CD4-positive, alpha-beta T cell (primary cell): ENCODE measurements at regions not wholly inside any gene's neighbourhood (a gene's known extent, or its start where the extent isn't known, plus 50 kb on each side); places are given as distances from the start of the nearest gene placed in this dataset.

ENCODE experiments used
- ATAC-seq: fragments of 200-7000 bp; cut with Tn5 transposase; one replicate; pipeline ENCODE4 v1.10.0; 2022; ENCODE audit warnings: mild to moderate bottlenecking; ENCODE audit not compliant: poor library complexity
- CTCF ChIA-PET: fragments of 350-600 bp; sonication (Branson Sonifier 250); formaldehyde crosslinking; loops from one replicate; lab custom pipeline; 2021; ENCODE audit warnings: antibody characterized with exemption, inconsistent platforms; lab: Charles Lee
- POLR2A ChIA-PET: fragments of 350-600 bp; sonication (Branson Sonifier 250); formaldehyde crosslinking; loops from one replicate; lab custom pipeline; 2021; ENCODE audit warnings: antibody characterized with exemption, inconsistent platforms; lab: Charles Lee
- DNase-seq, 14 experiments: peaks; one replicate each; pipeline ENCODE4 v3.0.0-alpha.2; 2013 to 2020; ENCODE audit warnings: mixed read lengths in 2 of 14
- H3K27ac ChIP-seq, 2 donors: one replicate each; pipeline versions ENCODE4 v1.5.1 to v1.7.0; 2013; ENCODE audit warnings: low read length in 2 of 2, low read depth in 1 of 2, mild to moderate bottlenecking in 1 of 2
- H3K27me3 ChIP-seq, 2 experiments: 1 replicate in 1 of 2; 2 replicates in 1 of 2; pipeline versions ENCODE4 v1.6.1 to v1.7.0; 2013; ENCODE audit warnings: low read length in 2 of 2, control low read depth in 1 of 2, mild to moderate bottlenecking in 1 of 2, moderate library complexity in 1 of 2; ENCODE audit not compliant: insufficient read depth in 2 of 2, control insufficient read depth in 1 of 2
- H3K36me3 ChIP-seq: one replicate; pipeline ENCODE4 v1.6.1; 2013; ENCODE audit warnings: low read length, control low read depth; ENCODE audit not compliant: insufficient read depth
- H3K4me1 ChIP-seq: one replicate; pipeline ENCODE4 v1.6.1; 2013; ENCODE audit warnings: low read length, control low read depth; ENCODE audit not compliant: insufficient read depth
- H3K4me3 ChIP-seq: one replicate; pipeline ENCODE4 v1.5.1; 2013; ENCODE audit warnings: mild to moderate bottlenecking, low read length, moderate library complexity
- H3K9me3 ChIP-seq, 2 experiments: 1 replicate in 1 of 2; 2 replicates in 1 of 2; pipeline versions ENCODE4 v1.6.1 to v1.7.0; 2013; ENCODE audit warnings: low read length in 2 of 2, mild to moderate bottlenecking in 2 of 2, control low read depth in 1 of 2, moderate library complexity in 1 of 2; ENCODE audit not compliant: control insufficient read depth in 1 of 2, insufficient read depth in 1 of 2
- H3K27ac Mint-ChIP-seq: one replicate; pipeline ENCODE4 v1.8.0; 2020; ENCODE audit warnings: mixed read lengths
- H3K27me3 Mint-ChIP-seq: one replicate; pipeline ENCODE4 v1.8.0; 2021; ENCODE audit warnings: mixed read lengths
- H3K36me3 Mint-ChIP-seq: one replicate; pipeline ENCODE4 v1.8.0; 2021; ENCODE audit warnings: low read depth, mixed read lengths
- H3K4me1 Mint-ChIP-seq: one replicate; pipeline ENCODE4 v1.8.0; 2021; ENCODE audit warnings: low read depth, mixed read lengths
- H3K4me3 Mint-ChIP-seq: one replicate; pipeline ENCODE4 v1.8.0; 2020; ENCODE audit warnings: mild to moderate bottlenecking, mixed read lengths
- H3K9me3 Mint-ChIP-seq: one replicate; pipeline ENCODE4 v1.8.0; 2020; ENCODE audit warnings: mixed read lengths
- CTCF ChIP-seq: fragments of 200-600 bp; IDR thresholded peaks from one replicate; pipeline ENCODE4 v1.8.0; 2022; ENCODE audit warnings: antibody characterized with exemption, mild to moderate bottlenecking
- intact Hi-C, 2 experiments: fragments of 100-400 bp; cut with DNase I in 1 of 2; cut with micrococcal nuclease in 1 of 2; formaldehyde crosslinking; loops; one replicate each; pipeline versions ENCODE4 v1.15.1 to v1.9.0; 2023 to 2025; cut with DNase I, micrococcal nuclease

- CTCF ChIA-PET: no interaction called here
These were observed 856.6 kb upstream of the KLHL1 start for GRCh38 chr13:70964874-70965273.

GRCh38 chr13:70964124-70964523 is 855.9 kb upstream of the KLHL1 start:
- no peaks in the 10 kb centered on the region for H3K36me3 ChIP-seq
- no peaks in the 10 kb centered on the region for H3K4me1 ChIP-seq
- no peak for DNase-seq
- TF ChIP-seq CTCF: no peak
- no peak overlapping the region for H3K4me3 ChIP-seq
- no peak for ATAC-seq
- Mint-ChIP-seq H3K27ac (no peak overlapping the region), H3K36me3 (no peaks in the 10 kb centered on the region), H3K9me3 (no peaks in the 10 kb centered on the region), H3K27me3 (no peaks in the 10 kb centered on the region), H3K4me3 (no peak overlapping the region), H3K4me1 (no peaks in the 10 kb centered on the region)
- H3K9me3 ChIP-seq: peaks cover 0 to 4% of the 10 kb centered on the region in 2 experiments
- POLR2A ChIA-PET: no interaction called here
- no peak overlapping the region for H3K27ac ChIP-seq
- H3K27me3 ChIP-seq: no peaks in the 10 kb centered on the region
- CTCF ChIA-PET: no interaction called here
- intact Hi-C loops: loop anchor here in 1 of 2 experiments (5.0 kb wide), 1 partner anchor 913 kb away; no protein-coding TSS in a partner anchor

More at GRCh38 chr13:70964874-70965273, 856.6 kb upstream of the KLHL1 start:
- Histone ChIP-seq H3K4me3 (no peak overlapping the region), H3K27me3 (no peaks in the 10 kb centered on the region), H3K9me3 (peaks cover 0 to 4% of the 10 kb centered on the region in 2 experiments), H3K27ac (no peak overlapping the region), H3K4me1 (no peaks in the 10 kb centered on the region), H3K36me3 (no peaks in the 10 kb centered on the region)
- no peak overlapping the region for H3K4me3 Mint-ChIP-seq
- H3K27ac Mint-ChIP-seq: no peak overlapping the region
- DNase-seq: no peak
- H3K4me1 Mint-ChIP-seq: no peaks in the 10 kb centered on the region
- intact Hi-C loops: loop anchor here in 1 of 2 experiments (5.0 kb wide), 1 partner anchor 912 kb away; no protein-coding TSS in a partner anchor
- ATAC-seq: no peak
- no peaks in the 10 kb centered on the region for H3K36me3 Mint-ChIP-seq
- TF ChIP-seq CTCF: no peak
- POLR2A ChIA-PET: no interaction called here
- no peaks in the 10 kb centered on the region for H3K9me3 Mint-ChIP-seq
- no peaks in the 10 kb centered on the region for H3K27me3 Mint-ChIP-seq

GRCh38 chr13:70960841-70961443 is 852.7 kb upstream of the KLHL1 start:
- peak in 1 of 14 experiments; percentile 4 for DNase-seq
- TF ChIP-seq CTCF: peak; percentile 31
- intact Hi-C loops: loop anchor here in 1 of 2 experiments (5.0 kb wide), 1 partner anchor 916 kb away; no protein-coding TSS in a partner anchor
- H3K27me3 ChIP-seq: no peaks in the 10 kb centered on the region
- no peak overlapping the region for H3K27ac ChIP-seq
- Mint-ChIP-seq H3K9me3 (no peaks in the 10 kb centered on the region), H3K36me3 (no peaks in the 10 kb centered on the region), H3K4me3 (no peak overlapping the region), H3K27ac (no peak overlapping the region), H3K27me3 (no peaks in the 10 kb centered on the region), H3K4me1 (no peaks in the 10 kb centered on the region)
- ChIA-PET POLR2A (no interaction called here), CTCF (no interaction called here)
- no peak for ATAC-seq
- no peaks in the 10 kb centered on the region for H3K4me1 ChIP-seq
- H3K9me3 ChIP-seq: no peaks in the 10 kb centered on the region
- H3K36me3 ChIP-seq: no peaks in the 10 kb centered on the region
- H3K4me3 ChIP-seq: no peak overlapping the region
